ENCODE measurements at regions not wholly inside any gene's neighbourhood (a gene's known extent, or its start where the extent isn't known, plus 50 kb on each side); places are given as distances from the start of the nearest gene placed in this dataset.

- WGBS, 2 donors (ENCODE audit: low coverage in 1 of 2) = 80% methylated on average over 5 of the region's 5 CpGs; no CpG with 5 or more reads in 1 of the 2 donors
- Histone ChIP-seq H3K27me3 (no peaks in the 10 kb centered on the region), H3K27ac (no peak overlapping the region), H3K36me3 (no peaks in the 10 kb centered on the region), H3K4me3 (no peak overlapping the region), H3K9me3 (peaks cover 0 to 10% of the 10 kb centered on the region in 2 donors), H3K4me1 (no peaks in the 10 kb centered on the region)
- DNase-seq = no peak
- intact Hi-C loops (cut with DNase I; ENCODE audit: low total_unique reads) (no loop called here), in situ Hi-C loops (cut with MboI; ENCODE audit: low pct_ligation_motif_present in 1 of 4, low pct_unique_long_range_greater_than_20kb in 1 of 4, low sequenced_read_pairs in 3 of 4) (no loop called here)
- TF ChIP-seq EP300 (IDR thresholded peaks at IDR 0.05; ENCODE audit: low read depth) (no peak), POLR2A (IDR thresholded peaks at IDR 0.05) (no peak), CTCF (IDR thresholded peaks at IDR 0.05) (no peak), POLR2AphosphoS5 (IDR thresholded peaks at IDR 0.05) (no peak)
These were observed 93.8 kb downstream of the GLRX3 start for GRCh38 chr10:130230036-130230435.

GRCh38 chr10:130230611-130231010 is 94.4 kb downstream of the GLRX3 start:
- intact Hi-C loops (cut with DNase I; ENCODE audit: low total_unique reads) (no loop called here), in situ Hi-C loops (cut with MboI; ENCODE audit: low pct_ligation_motif_present in 1 of 4, low pct_unique_long_range_greater_than_20kb in 1 of 4, low sequenced_read_pairs in 3 of 4) (no loop called here)
- no peak overlapping the region for H3K4me3 ChIP-seq
- WGBS, 2 donors (ENCODE audit: low coverage in 1 of 2) = 76% methylated on average over 4 of the region's 6 CpGs; no CpG with 5 or more reads in 1 of the 2 donors
- DNase-seq = no peak
- H3K4me1 ChIP-seq = no peaks in the 10 kb centered on the region
- H3K9me3 ChIP-seq = peaks cover 0 to 10% of the 10 kb centered on the region in 2 donors
- H3K27ac ChIP-seq = no peak overlapping the region
- no peaks in the 10 kb centered on the region for H3K27me3 ChIP-seq
- H3K36me3 ChIP-seq = no peaks in the 10 kb centered on the region
- TF ChIP-seq POLR2AphosphoS5 (IDR thresholded peaks at IDR 0.05) (no peak), EP300 (IDR thresholded peaks at IDR 0.05; ENCODE audit: low read depth) (no peak), CTCF (IDR thresholded peaks at IDR 0.05) (no peak), POLR2A (IDR thresholded peaks at IDR 0.05) (no peak)

- H3K4me1 ChIP-seq = no peaks in the 10 kb centered on the region
- H3K4me3 ChIP-seq = no peak overlapping the region
- peaks cover 0 to 10% of the 10 kb centered on the region in 2 donors for H3K9me3 ChIP-seq
- intact Hi-C loops (cut with DNase I; ENCODE audit: low total_unique reads) (no loop called here), in situ Hi-C loops (cut with MboI; ENCODE audit: low pct_ligation_motif_present in 1 of 4, low pct_unique_long_range_greater_than_20kb in 1 of 4, low sequenced_read_pairs in 3 of 4) (no loop called here)
- H3K27me3 ChIP-seq = no peaks in the 10 kb centered on the region
- no peaks in the 10 kb centered on the region for H3K36me3 ChIP-seq
- DNase-seq = no peak
- H3K27ac ChIP-seq = no peak overlapping the region
- WGBS, 2 donors (ENCODE audit: low coverage in 1 of 2) = 88 to 93% methylated on average over 6 to 15 of the region's 15 CpGs
- no peak for TF ChIP-seq POLR2A (IDR thresholded peaks at IDR 0.05)
These were observed 95.1 kb downstream of the GLRX3 start for GRCh38 chr10:130231251-130231741.

- Histone ChIP-seq H3K27ac (no peak overlapping the region), H3K36me3 (no peaks in the 10 kb centered on the region), H3K27me3 (no peaks in the 10 kb centered on the region), H3K4me3 (no peak overlapping the region), H3K9me3 (peaks cover 0 to 10% of the 10 kb centered on the region in 2 donors), H3K4me1 (no peaks in the 10 kb centered on the region)
- 82 to 90% methylated on average over 10 to 28 of the region's 28 CpGs for WGBS, 2 donors (ENCODE audit: low coverage in 1 of 2)
- intact Hi-C loops (cut with DNase I; ENCODE audit: low total_unique reads) (no loop called here), in situ Hi-C loops (cut with MboI; ENCODE audit: low pct_ligation_motif_present in 1 of 4, low pct_unique_long_range_greater_than_20kb in 1 of 4, low sequenced_read_pairs in 3 of 4) (no loop called here)
- TF ChIP-seq POLR2AphosphoS5 (IDR thresholded peaks at IDR 0.05) (no peak), EP300 (IDR thresholded peaks at IDR 0.05; ENCODE audit: low read depth) (no peak), POLR2A (IDR thresholded peaks at IDR 0.05) (no peak), CTCF (IDR thresholded peaks at IDR 0.05) (no peak)
- DNase-seq = no peak
These were observed 96.2 kb downstream of the GLRX3 start for GRCh38 chr10:130232166-130233034.
